GM10248 (cell line): ENCODE measurements at regions not wholly inside any gene's neighbourhood (a gene's known extent, or its start where the extent isn't known, plus 50 kb on each side); places are given as distances from the start of the nearest gene placed in this dataset.

Source experiments
- CTCF ChIA-PET: fragments of 300-600 bp; sonication (Branson Sonifier 250); formaldehyde crosslinking; extraction: SDS; loops from one replicate; lab custom pipeline; 2021; ENCODE audit warnings: antibody characterized with exemption; lab: Yijun Ruan, JAX
- POLR2A ChIA-PET: fragments of 350-650 bp; sonication (Branson Sonifier 250); formaldehyde crosslinking; extraction: SDS; loops from one replicate; lab custom pipeline; 2020; ENCODE audit warnings: antibody characterized with exemption; lab: Yijun Ruan, JAX
- DNase-seq: peaks from one replicate; pipeline ENCODE4 v3.0.0; 2012; ENCODE audit errors: extremely low spot score
- CTCF ChIP-seq: IDR thresholded peaks from 2 replicates; pipeline ENCODE4 v1.5.1; 2012; ENCODE audit warnings: mild to moderate bottlenecking, low read depth; ENCODE audit errors: extremely low read depth, missing control alignments, control extremely low read depth

- POLR2A ChIA-PET = no interaction called here
- TF ChIP-seq CTCF = no peak
- DNase-seq = no peak
- CTCF ChIA-PET = interaction anchor here (1.9 kb wide), 1 partner anchor 71 kb away, joined by 5 read pairs; no protein-coding TSS in a partner anchor
Observed at GRCh38 chr11:45725776-45726492, 60.5 kb upstream of the CHST1 start.

GRCh38 chr11:45725121-45725520, 59.7 kb upstream of the CHST1 start:
- POLR2A ChIA-PET = no interaction called here

GRCh38 chr11:45724153-45724552, 58.7 kb upstream of the CHST1 start:
- ChIA-PET POLR2A (no interaction called here), CTCF (interaction anchor here (1.3 to 1.9 kb wide), 2 partner anchors 46 to 69 kb away, joined by 3 to 5 read pairs; no protein-coding TSS in a partner anchor)
- DNase-seq = no peak
- TF ChIP-seq CTCF = no peak

More at GRCh38 chr11:45725121-45725520, 59.7 kb upstream of the CHST1 start:
- DNase-seq = no peak
- TF ChIP-seq CTCF = no peak
- CTCF ChIA-PET = interaction anchor here (1.9 kb wide), 1 partner anchor 70 kb away, joined by 5 read pairs; no protein-coding TSS in a partner anchor

GRCh38 chr11:45723397-45723796, 58.0 kb upstream of the CHST1 start:
- TF ChIP-seq CTCF = no peak
- ChIA-PET POLR2A (no interaction called here), CTCF (interaction anchor here (1.3 kb wide), 1 partner anchor 45 kb away, joined by 3 read pairs; no protein-coding TSS in a partner anchor)
- DNase-seq = no peak

GRCh38 chr11:45722144-45722543, 56.7 kb upstream of the CHST1 start:
- no peak for TF ChIP-seq CTCF
- ChIA-PET CTCF (no interaction called here), POLR2A (no interaction called here)

GRCh38 chr11:45717526-45717925, 52.1 kb upstream of the CHST1 start:
- ChIA-PET POLR2A (no interaction called here), CTCF (no interaction called here)
- no peak for DNase-seq
- TF ChIP-seq CTCF = no peak

More at GRCh38 chr11:45722144-45722543, 56.7 kb upstream of the CHST1 start:
- DNase-seq = no peak
